ENCODE measurements at regions not wholly inside any gene's neighbourhood (a gene's known extent, or its start where the extent isn't known, plus 50 kb on each side); places are given as distances from the start of the nearest gene placed in this dataset.

DNA sequence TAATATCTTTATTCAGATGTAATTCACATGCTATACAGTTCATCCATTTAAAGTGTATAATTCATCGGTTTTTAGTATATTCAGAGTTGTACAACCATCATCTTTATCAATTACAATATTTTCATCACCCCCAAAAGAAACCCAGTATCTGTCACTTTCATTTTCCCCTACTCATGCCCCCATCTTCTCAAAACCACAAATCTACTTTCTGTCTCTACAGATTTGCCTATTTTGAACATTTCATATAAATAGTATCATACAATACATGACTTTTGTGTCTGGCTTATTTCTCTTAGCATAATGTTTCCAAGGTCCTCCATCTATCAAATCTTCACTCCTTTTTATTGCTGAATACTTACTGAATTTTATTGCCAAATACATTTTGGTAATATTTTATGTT lies 305.1 kb upstream of the SGCD start:
- TF ChIP-seq EZH2 (IDR thresholded peaks at IDR 0.05; ENCODE audit: insufficient read depth, low read length), result no peak
- TF ChIP-seq, protein P1, sequence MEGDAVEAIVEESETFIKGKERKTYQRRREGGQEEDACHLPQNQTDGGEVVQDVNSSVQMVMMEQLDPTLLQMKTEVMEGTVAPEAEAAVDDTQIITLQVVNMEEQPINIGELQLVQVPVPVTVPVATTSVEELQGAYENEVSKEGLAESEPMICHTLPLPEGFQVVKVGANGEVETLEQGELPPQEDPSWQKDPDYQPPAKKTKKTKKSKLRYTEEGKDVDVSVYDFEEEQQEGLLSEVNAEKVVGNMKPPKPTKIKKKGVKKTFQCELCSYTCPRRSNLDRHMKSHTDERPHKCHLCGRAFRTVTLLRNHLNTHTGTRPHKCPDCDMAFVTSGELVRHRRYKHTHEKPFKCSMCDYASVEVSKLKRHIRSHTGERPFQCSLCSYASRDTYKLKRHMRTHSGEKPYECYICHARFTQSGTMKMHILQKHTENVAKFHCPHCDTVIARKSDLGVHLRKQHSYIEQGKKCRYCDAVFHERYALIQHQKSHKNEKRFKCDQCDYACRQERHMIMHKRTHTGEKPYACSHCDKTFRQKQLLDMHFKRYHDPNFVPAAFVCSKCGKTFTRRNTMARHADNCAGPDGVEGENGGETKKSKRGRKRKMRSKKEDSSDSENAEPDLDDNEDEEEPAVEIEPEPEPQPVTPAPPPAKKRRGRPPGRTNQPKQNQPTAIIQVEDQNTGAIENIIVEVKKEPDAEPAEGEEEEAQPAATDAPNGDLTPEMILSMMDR (IDR thresholded peaks at IDR 0.05; ENCODE audit: insufficient read depth, low read depth, low read length), result no peak

Measured in astrocyte (in vitro differentiated cells and primary cell).